Kasumi-1 (cell line): ENCODE measurements at regions not wholly inside any gene's neighbourhood (a gene's known extent, or its start where the extent isn't known, plus 50 kb on each side); places are given as distances from the start of the nearest gene placed in this dataset.

Source experiments
- DNase-seq, 2 experiments: peaks; one replicate each; lab custom pipeline; 2025; lab: John Stamatoyannopoulos, UW

DNA sequence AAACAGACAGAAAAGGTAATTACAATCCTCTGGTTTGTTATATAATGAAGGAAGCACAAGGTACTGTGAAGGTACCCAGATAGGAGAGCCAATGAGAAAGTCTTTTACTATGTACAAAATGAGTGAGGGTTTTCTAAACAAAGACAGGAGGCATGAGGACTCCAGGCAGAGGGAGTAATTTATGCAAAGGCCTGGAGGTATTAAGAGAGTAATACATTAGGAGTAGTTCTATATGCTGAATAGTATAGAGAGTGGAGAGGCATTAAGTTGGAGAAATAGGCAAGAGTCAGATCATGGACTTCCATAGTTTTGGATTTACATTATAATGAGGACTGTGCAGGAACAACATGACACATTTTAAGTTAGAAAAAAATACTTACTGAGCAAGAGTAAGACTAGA is 216.0 kb downstream of the SCG2 start:
- DNase-seq: no peak

DNA sequence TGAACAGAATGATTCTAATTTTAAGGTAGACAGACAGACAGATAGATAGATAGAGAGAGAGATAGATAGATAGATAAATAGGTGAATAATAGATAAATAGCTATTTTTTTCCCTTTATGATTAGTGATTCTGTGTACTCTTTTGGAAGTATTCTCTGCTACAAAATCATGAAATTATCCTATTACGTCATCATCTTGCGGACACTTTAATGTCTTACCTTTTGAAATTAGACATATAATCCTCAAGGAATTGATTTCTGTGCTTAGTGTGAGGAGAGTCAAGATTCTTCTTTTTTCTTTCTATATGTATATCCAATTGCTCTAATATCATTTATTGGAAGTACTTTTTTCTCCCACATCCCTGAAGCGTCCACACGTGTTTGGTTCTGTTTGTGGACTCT is 215.2 kb downstream of the SCG2 start:
- DNase-seq: no peak

DNA sequence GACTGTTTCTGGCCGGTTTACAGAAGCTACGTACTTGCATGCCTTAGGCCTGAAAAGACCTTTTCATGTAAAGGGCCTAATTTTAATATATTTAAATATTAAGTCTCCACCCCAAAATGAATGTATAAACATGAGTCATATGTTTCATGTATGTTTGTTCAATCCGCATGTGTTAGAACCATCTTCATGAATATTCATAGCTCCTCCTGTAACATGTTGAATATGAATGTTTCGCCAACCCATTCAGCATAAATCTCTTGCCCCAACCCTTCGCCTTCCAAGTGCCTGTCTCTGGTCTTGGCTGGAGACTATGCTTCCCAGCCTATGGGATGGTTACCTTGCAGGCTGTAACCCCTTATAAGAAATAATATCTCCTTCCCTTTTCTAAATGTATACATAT is 212.5 kb downstream of the SCG2 start:
- no peak for DNase-seq

DNA sequence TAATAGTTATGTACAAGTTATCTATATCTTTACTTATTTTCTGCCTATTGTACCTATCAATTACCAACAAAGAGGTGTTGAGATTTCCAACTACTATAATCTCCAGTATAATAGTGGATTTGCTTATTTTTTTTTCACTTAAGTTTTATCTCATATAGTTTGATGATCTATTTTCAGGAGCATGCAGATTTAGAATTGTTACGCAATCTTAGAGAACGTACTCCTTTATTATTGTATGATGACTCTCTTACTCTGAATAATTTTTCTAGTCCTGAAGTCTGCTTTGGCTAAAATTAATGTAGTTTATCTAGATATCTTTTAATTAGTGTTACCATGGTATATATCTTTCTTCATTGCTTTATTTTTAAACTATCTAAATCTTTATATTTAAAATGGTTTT is 205.2 kb downstream of the SCG2 start:
- DNase-seq: no peak

DNA sequence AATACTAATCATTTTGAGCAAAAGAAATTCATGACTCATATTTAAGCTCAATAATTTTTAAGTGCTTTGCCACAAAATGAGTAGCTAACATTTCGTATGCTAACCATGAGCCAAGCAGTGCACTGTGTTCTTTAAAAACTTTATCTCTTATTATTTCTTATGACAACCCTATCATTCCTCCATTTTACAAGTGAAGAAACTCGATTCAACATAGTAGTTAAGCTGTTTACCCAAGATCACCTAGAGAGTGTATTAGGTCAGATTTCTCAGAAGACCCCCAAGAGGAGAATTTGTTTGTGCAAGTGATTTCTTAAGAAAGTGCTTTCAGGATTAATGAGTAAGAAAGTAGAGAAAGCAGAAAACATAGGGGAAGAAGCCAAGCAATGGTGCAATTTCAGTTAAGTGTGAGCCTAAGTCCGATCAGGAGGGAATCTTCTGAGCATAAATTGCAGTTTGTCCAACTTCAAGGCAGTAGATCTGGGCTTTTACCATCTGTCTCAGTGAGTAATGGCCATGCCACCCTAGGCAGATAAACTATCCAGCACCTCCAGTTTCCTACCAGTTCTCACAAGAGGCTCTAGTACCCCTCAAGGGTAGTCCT is 202.7 kb downstream of the SCG2 start:
- no peak for DNase-seq

DNA sequence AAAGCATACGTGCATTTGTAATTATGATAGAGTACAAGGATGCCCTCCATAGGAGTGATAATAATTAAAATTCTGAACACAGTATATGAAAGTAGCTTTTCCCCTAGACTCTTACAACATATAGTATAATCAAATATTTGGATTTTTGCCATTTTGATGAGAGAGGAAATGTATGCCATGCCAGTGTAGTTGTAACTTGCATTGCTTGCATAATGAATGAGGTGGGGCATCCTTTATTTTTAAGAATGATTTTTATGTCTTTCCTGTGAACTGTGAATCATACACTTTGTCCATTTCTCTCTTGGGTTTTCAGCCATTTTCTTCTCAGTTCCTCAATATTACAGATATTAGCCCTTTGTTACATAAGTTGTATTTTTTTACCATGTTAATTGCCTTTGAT is 197.5 kb downstream of the SCG2 start:
- DNase-seq: no peak

DNA sequence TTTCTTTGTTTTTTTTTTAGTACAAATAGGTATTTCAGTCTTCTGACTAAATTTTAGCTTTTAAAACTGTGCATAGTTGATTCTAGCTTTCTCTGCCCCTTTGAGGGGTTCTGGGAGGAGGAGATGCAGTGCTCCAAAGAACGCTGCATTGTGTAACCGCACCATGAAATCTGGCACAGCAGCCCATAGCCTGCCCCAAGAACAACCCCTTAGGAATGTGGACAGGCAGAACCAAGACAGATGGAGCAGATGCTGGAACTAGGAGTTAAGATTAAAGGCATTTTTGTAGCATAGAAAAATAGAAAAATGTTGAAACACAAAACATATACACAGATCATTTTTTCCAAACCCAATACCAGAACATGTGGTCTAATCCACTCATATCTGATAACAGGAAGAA is 187.5 kb downstream of the SCG2 start:
- DNase-seq: no peak

DNA sequence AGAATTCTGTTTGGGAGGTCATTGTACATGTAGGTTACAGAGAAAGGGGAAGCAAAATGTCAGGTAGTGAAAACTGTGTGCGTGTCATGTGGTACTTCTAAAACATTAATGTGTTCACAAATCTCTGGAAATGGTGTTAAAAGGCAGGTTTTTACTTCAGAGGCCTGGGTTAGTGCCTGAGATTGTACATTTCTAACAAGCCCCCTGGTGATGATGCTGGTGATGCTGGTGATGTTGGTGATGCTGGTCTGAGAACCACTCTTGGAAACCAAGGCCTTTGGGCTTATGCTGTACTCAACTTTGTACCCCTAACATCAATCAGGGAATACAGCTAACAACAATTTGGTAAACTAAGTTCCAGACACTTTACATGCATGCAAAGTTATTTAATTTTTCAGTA is 187.1 kb downstream of the SCG2 start:
- DNase-seq: no peak

DNA sequence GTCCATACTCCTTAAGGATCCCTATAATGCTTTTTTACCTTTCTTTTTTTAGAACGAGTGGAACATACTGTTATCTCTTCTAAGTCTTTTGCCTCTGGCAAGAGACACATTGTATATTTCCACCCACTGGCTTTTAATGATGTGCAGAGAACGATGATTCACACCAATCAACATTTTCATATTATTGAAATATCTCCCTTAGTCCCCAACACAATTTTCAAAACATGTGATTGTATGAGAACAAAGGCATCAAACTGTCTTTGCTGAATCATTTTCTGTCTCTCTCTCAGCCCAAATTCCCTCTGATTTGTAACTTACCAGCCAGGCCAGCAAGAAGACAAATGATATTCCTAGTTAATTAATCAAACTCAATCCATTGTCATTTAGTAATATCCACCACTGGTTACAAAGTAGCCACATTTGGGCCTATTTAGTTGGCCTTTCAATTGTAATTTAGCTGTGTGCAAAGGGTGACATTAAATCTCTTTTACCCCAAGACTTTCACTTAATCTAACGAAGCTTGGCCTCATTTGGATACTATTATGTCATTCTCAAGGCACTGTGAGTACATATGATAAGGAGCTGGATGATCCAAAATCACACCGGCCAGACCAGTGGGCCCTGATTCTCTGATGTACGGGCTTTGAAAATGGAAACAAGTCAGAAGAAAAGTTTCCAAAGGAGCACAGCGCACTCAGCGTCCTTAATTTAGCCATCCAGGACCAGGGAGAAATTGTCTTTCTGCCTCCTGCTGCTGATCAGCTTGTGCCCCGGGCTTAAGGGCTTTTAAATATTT is 185.1 kb downstream of the SCG2 start:
- DNase-seq: no peak

DNA sequence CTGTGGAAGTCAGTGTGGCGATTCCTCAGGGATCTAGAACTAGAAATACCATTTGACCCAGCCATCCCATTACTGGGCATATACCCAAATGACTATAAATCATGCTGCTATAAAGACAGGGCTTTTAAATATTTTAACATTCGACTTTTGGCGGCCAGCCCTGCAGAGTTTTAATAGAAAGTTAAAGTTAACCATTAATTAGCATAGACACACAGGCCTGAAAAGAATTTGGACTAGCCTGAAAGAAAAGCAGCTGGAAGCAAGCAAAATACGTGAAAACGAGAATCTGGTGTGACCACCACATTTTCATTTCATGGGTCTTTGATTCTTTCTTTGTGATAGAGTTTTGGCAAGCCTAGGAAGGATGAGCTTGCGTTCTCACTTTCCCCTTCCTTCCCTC is 184.0 kb downstream of the SCG2 start:
- no peak for DNase-seq

DNA sequence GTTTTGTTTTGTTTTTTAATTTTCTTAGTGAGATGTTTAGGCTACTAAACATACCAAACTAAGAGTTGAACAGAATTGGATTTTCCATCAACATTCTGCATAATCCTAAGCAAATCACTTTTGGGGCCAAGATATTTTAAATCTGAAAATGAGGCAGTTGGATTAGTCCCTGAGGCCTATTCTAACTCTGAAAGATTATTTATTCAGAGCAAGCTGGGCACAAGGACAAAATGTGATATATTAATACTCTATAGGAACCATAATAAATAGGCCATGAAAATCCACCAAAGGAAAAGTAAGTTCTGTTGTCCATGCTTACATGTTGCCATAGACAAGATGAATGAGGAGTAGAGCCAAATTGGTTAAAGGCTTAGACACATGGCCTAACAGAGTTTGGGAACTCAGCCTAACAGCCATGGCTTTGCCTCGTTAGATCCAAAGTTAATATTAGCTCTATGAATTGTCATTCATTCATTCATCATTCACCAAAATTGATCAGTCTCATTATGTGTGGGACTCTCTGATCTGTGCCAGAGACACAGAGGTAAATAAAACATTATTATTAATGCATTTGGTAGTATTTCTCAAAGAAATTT is 183.5 kb downstream of the SCG2 start:
- no peak for DNase-seq

DNA sequence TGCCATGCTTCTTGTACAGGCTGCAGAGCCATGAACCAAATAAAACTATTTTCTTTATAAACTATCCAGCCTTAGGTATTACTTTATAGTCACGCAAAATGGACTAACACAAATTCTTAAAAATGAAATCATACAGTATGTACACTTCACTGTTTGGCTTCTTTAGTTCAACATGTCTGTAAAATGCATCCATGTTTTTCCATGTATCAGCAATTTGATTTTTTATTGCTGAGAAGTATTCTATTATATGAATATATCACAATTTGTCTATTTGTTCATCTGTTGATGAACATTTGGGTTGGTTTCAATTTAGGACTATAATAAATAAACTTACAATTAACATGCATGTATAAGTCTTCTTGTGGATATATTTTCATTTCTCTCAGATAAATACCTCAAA is 182.1 kb downstream of the SCG2 start:
- DNase-seq: no peak

DNA sequence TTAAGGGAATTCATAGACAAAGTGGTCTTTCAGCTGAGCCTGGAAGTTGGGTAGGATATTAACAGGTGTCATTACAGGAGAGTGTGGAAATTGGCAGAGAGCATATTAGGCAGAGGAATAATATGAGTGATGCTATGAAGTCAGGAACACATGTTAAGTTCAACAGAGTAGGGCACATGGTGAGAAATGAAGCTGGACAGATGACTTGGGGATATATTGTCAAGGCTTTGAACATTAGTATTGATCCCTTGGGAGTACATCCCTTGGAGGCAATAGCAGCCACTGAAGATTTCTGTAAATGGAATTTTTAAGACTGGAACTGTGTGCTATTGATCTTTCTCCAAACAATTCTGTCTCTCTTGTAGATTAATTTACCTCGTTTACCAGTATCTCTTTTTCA is 170.7 kb downstream of the SCG2 start:
- no peak for DNase-seq

DNA sequence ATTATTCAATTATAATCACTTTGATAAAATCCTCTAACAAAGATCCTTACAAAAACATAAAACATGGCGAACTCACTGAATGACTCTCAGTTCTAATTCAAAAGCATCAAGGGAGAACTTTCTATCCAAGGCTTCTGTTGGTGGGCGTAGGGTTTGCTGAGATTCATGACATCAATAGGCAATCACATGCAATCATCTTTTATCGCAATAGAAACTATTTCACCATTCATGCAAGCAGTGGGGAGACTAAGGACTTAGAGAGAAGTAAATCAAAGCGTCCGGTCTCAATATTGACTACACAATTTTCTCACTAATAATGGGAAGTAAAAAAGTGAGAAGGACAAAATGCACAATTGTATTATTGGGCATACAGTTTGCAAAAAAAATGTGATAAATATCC is 168.7 kb downstream of the SCG2 start:
- DNase-seq: no peak

DNA sequence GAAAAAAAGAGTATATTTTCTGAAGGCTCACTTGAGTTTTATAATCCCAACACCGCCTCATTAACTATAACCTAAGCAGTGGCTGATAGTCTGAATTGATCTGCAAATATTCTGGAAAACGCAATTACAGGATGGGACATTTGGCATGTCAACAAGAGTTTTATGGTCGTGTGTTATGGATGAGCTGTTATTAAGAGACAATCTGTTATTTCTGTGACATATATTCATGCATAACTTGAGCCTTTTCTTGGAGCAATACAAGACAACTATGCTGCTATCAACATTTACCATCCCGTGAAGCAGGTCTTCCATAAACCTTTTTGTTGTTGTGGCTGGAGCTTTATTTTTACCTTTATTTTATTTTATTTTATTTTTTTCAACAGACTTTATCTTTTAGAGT is 164.4 kb downstream of the SCG2 start:
- DNase-seq: no peak

DNA sequence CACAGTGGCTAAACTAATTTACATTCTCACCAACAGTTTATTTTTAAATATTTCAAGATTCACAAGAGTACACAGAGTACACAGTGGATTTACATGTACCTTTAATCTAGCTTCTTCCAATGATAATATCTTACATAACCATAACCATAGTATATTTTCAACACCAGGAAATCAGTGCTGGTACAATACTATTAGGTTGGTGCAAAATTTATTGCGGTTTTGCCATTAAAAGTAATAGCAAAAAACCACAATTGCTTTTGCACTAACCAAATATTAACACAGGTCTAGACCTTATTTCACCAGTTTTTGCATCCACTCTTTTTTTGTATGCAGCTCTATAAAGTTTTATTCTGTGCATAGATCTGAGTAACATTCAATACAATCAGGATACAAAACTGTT is 163.0 kb downstream of the SCG2 start:
- DNase-seq: no peak

DNA sequence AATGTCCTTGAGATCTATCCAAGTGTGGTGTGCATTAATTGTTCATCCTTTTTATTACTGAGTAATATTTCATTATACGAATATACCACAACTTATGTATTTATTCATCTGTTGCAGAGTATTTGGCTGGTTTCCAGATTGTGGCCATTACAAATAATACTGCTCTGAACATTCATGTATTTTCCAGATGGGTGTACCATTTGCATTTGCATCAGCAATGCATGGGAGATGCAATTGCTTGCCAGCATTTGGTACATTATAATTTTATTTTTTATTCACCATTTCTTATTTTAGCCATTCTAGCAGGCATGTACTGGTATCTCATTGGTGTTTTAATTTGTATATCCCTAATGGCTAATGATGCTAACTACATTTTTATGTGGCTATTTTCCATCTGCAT is 162.4 kb downstream of the SCG2 start:
- DNase-seq: no peak

DNA sequence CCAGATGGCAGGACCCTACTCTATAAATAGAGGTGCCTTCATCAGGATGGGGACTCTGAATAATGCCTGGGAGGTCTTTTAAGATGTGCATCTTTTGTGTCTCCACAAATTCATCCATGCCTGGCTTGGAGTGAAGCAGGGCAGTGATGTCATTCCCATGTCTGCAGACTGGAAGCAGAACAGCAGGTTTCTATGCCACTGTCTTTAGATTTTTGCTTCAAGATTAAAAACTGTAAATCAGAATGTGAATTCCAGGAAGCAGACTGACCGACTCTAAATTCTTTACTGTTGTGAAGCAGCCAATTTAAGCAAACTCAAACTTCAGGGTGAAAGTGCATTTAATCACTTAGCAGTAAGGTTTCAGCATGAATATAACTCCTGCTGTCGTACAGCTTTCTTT is 159.3 kb downstream of the SCG2 start:
- no peak for DNase-seq

DNA sequence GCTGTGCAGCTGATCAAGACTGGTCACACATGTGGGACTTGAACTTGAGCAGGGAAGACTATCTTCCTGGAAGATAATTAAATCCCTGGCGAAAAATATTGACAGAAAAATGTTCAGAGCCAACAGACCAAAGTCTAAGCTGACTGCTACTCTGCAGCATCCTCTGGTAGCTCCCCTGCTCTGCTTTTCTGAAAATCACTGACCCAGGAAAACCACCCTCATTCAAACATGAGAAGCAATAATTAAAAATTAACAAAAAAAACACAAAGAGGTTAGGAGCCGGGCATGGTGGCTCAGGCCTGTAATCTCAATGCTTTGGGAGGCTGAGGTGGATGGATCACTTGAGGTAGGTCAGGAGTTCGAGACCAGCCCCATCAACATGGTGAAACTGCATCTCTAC is 151.9 kb downstream of the SCG2 start:
- DNase-seq: no peak

DNA sequence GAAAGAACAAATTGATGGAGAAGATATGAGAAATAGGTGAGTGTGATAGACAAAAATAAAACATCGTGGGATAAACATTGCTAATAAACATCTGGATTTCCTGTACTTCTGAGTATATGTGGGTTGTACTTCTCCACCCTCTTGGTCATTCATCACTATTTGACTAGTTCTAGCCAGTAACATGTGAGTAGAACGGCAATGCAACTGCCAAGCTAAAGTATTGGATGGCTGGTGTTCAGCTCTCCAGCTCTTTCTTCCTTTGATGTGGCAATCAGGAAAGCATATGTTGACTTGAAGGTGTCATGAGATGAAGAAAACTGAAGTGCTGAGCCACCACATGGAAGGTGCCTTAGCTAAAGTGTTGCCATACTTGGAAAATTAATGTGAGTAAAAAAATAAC is 144.9 kb downstream of the SCG2 start:
- DNase-seq: no peak

DNA sequence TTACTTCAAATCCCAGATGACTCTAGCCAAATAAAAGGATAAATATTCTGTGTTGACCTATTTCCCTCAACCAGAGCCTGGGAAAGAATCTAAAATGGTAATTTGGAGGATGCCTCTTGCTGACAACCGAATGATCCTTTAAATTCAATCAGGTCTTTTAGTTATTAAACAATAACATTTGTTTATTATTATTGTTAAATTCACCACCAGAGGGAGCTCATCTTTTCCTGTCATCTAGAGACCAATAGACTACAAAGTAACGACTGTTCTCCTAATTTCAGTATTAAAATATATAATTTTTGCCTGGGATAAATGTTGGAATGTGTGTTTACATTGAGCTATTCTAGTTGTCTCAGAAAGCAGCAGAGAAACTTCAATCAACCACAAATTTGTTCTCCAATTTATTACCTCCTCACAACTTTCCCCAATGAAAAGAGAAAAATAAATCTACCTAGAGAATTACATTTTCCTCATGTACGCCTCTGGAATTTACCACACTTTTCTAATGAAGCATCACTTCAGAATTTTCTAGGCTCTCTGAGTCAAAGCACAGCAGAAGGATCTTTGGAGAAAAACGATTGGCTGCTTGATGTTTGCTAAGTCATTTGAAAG is 142.7 kb downstream of the SCG2 start:
- DNase-seq: peak in 1 of 2 experiments; percentile 0

DNA sequence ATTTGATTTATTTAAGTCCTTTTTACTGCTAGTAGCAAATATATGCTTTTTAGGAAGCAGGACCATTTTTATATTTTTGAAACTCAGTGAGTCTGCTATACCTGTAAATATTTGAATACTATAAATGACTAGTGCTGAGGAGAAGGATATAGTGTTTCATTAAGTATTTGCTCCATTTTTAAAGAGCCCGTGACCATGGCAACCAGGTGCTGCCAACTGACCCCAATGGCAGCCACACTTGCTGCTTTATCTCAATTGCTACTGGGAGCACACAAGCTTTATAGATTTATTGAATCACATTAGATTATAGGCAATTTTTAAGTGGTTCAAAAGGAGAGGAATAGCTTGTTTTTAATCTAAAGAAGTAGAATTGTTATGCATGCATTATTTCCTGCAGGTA is 142.0 kb downstream of the SCG2 start:
- no peak for DNase-seq

DNA sequence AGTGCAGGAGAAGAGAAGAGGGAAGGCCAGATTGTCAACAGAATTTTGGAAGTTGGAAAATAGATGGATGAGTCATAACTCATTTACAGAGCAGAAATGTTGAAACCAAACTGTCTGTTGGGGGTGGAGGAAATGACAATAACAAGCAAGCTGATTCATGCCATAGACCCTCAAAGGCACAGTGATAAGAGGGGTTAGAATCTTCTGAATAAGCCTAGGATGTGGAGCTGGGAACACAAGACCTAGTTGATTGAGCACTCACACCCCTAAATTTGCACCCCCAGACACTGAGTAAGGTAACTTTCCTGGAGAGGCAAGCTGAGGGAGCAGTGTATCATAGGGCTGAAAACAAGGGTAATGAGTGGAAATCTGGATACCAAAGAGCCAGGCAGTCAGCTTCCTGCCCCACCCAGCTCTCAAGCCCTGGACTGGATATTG is 141.4 kb downstream of the SCG2 start:
- peak; percentile 19 to 24 for DNase-seq
